OCI-LY7 (cell line): ENCODE measurements at regions not wholly inside any gene's neighbourhood (a gene's known extent, or its start where the extent isn't known, plus 50 kb on each side); places are given as distances from the start of the nearest gene placed in this dataset.

ENCODE experiments used
- CTCF ChIP-seq: fragments of 200-600 bp; sonication (generic); conservative IDR thresholded peaks from 2 replicates; pipeline ENCODE4 v1.5.1; 2014; ENCODE audit warnings: mild to moderate bottlenecking, antibody characterized with exemption, low read length, moderate library complexity, mixed read lengths
- EZH2phosphoT487 ChIP-seq: fragments of 200-600 bp; sonication (generic); IDR thresholded peaks from 2 replicates; pipeline ENCODE4 v1.6.1; 2018; ENCODE audit warnings: low read depth, borderline replicate concordance, mild to moderate bottlenecking, mixed run types, antibody characterized with exemption, low read length, moderate library complexity, mixed read lengths

GRCh38 chr4:171087089-171087488 lies 726.1 kb upstream of the GALNTL6 start:
- TF ChIP-seq CTCF (no peak), EZH2phosphoT487 (no peak)
